ENCODE measurements at regions not wholly inside any gene's neighbourhood (a gene's known extent, or its start where the extent isn't known, plus 50 kb on each side); places are given as distances from the start of the nearest gene placed in this dataset.
"Not testable (repeated sequence)": the region's sequence is repeated elsewhere in the genome, so short reads cannot be mapped to it uniquely, and the experiment has no call there.

DNA sequence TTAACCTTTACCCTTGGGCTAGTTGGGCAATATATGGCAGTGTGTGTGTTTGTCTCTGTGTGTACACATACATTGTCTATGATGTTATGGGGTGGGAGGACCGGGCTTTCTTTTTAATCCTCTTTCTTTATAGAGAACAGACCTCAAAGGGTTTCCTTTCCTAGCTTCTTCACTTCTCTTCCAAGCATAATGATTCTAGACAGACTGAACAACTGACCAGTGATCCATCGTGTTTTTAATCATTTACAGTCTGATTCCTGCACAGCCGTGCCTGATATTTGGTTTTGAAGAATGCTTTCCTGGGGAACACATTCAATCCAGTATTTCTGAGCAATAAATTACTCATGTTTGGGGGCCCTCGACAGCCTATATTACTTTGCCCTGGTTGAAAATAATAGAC is 481.1 kb upstream of the DCN start:
- Histone ChIP-seq H3K27ac (no peak overlapping the region), H3K4me1 (replicated peaks) (no peaks in the 10 kb centered on the region), H3K9me3 (replicated peaks) (no peaks in the 10 kb centered on the region), H3K4me3 (no peak overlapping the region), H3K27me3 (replicated peaks) (no peaks in the 10 kb centered on the region), H3K36me3 (no peaks in the 10 kb centered on the region)
- DNase-seq (ENCODE audit: low read depth in 1 of 2, low spot score in 2 of 2), result no peak

GRCh38 chr12:91663310-91663709 is 480.7 kb upstream of the DCN start:
- no peak overlapping the region for H3K27ac ChIP-seq
- H3K4me3 ChIP-seq, result no peak overlapping the region
- H3K9me3 ChIP-seq (replicated peaks), result no peaks in the 10 kb centered on the region
- H3K4me1 ChIP-seq (replicated peaks), result no peaks in the 10 kb centered on the region
- H3K27me3 ChIP-seq (replicated peaks), result no peaks in the 10 kb centered on the region
- no peaks in the 10 kb centered on the region for H3K36me3 ChIP-seq
- DNase-seq (ENCODE audit: low read depth in 1 of 2, low spot score in 2 of 2), result no peak

GRCh38 chr12:91662021-91662420 is 479.4 kb upstream of the DCN start:
- H3K27ac ChIP-seq, result no peak overlapping the region
- no peaks in the 10 kb centered on the region for H3K4me1 ChIP-seq (replicated peaks)
- no peak overlapping the region for H3K4me3 ChIP-seq
- H3K27me3 ChIP-seq (replicated peaks), result no peaks in the 10 kb centered on the region
- DNase-seq (ENCODE audit: low read depth in 1 of 2, low spot score in 2 of 2), result no peak
- no peaks in the 10 kb centered on the region for H3K36me3 ChIP-seq
- H3K9me3 ChIP-seq (replicated peaks), result no peaks in the 10 kb centered on the region

- no peaks in the 10 kb centered on the region for H3K9me3 ChIP-seq (replicated peaks)
- no peak for DNase-seq (ENCODE audit: low read depth in 1 of 2, low spot score in 2 of 2)
- no peak overlapping the region for H3K27ac ChIP-seq
- H3K4me1 ChIP-seq (replicated peaks), result no peaks in the 10 kb centered on the region
- no peak overlapping the region for H3K4me3 ChIP-seq
- no peaks in the 10 kb centered on the region for H3K36me3 ChIP-seq
- no peaks in the 10 kb centered on the region for H3K27me3 ChIP-seq (replicated peaks)
These were observed 474.4 kb upstream of the DCN start for GRCh38 chr12:91657032-91657431.

GRCh38 chr12:91655966-91656365 is 473.3 kb upstream of the DCN start:
- Histone ChIP-seq H3K9me3 (replicated peaks) (no peaks in the 10 kb centered on the region), H3K27ac (no peak overlapping the region), H3K36me3 (no peaks in the 10 kb centered on the region), H3K4me3 (no peak overlapping the region), H3K27me3 (replicated peaks) (no peaks in the 10 kb centered on the region), H3K4me1 (replicated peaks) (no peaks in the 10 kb centered on the region)
- DNase-seq (ENCODE audit: low read depth in 1 of 2, low spot score in 2 of 2), result no peak

DNA sequence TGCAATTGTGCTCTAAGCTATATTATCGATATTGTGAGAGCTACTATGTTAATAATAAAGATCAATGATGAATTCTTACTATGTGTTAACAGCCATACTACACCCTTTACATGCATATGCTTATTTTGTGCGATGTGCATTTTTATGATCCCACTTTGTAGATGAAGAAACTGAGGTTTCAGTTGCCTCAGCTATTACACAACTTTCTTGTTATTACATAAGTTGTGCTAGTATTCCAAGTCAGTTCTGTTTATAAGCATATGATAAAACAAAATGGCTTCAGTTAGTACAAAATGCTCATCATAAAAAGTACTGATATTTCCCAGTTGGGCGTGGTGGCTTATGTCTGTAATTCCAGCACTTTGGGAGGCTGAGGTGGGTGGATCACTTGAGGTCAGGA is 471.5 kb upstream of the DCN start:
- Histone ChIP-seq H3K27me3 (replicated peaks) (no peaks in the 10 kb centered on the region), H3K4me1 (replicated peaks) (no peaks in the 10 kb centered on the region), H3K9me3 (replicated peaks) (no peaks in the 10 kb centered on the region), H3K27ac (no peak overlapping the region), H3K4me3 (no peak overlapping the region), H3K36me3 (no peaks in the 10 kb centered on the region)
- no peak for DNase-seq (ENCODE audit: low read depth in 1 of 2, low spot score in 2 of 2)

- Histone ChIP-seq H3K27me3 (replicated peaks) (no peaks in the 10 kb centered on the region), H3K9me3 (replicated peaks) (no peaks in the 10 kb centered on the region), H3K4me1 (replicated peaks) (no peaks in the 10 kb centered on the region), H3K4me3 (no peak overlapping the region), H3K36me3 (no peaks in the 10 kb centered on the region), H3K27ac (no peak overlapping the region)
- no peak for DNase-seq (ENCODE audit: low read depth in 1 of 2, low spot score in 2 of 2)
These were observed 469.1 kb upstream of the DCN start for GRCh38 chr12:91651728-91652127.

GRCh38 chr12:91643763-91644162 is 461.1 kb upstream of the DCN start:
- no peaks in the 10 kb centered on the region for H3K36me3 ChIP-seq
- no peaks in the 10 kb centered on the region for H3K27me3 ChIP-seq (replicated peaks)
- H3K4me1 ChIP-seq (replicated peaks), result no peaks in the 10 kb centered on the region
- DNase-seq (ENCODE audit: low read depth in 1 of 2, low spot score in 2 of 2), result no peak
- no peak overlapping the region for H3K27ac ChIP-seq
- no peaks in the 10 kb centered on the region for H3K9me3 ChIP-seq (replicated peaks)
- no peak overlapping the region for H3K4me3 ChIP-seq

DNA sequence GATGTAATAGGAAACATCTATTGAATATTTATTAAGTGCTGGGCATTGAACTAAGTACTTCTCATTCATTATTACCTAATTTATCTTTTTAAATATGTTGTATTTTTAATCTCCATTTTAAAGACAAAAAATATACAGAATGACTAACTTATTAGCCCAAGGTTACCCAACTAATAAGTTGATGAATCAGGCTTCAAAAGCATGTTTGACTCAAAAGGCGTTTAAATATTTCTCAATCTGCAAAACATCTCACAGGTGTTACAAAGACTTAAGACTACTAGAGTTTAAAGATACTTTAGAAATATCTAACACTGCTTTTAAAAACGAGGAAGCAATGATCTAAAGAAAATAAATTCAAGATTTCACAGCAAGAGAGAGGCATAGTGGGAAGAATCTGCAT is 457.4 kb upstream of the DCN start:
- Histone ChIP-seq H3K36me3 (no peaks in the 10 kb centered on the region), H3K9me3 (replicated peaks) (no peaks in the 10 kb centered on the region), H3K27me3 (replicated peaks) (no peaks in the 10 kb centered on the region), H3K27ac (no peak overlapping the region), H3K4me1 (replicated peaks) (no peaks in the 10 kb centered on the region), H3K4me3 (no peak overlapping the region)
- no peak for DNase-seq (ENCODE audit: low read depth in 1 of 2, low spot score in 2 of 2)

DNA sequence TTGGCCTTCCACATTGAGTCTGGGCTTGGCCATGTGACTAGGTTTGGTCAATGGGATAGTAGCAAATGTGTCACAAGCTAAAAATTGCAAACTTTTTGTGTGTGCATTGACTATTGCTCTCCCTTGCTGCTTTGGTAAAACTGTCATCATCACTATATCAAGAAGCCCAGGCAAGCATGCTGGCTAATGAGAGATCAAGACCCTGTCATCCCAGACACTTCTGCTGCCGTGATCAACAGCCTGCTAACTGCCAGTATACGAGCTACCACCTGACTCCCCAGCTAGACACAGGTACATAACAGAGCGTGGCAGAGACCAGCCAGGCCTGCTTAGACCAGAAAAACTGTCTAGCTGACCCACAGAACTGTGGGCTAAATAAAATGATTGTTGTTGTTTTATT is 456.7 kb upstream of the DCN start:
- Histone ChIP-seq H3K4me3 (no peak overlapping the region), H3K27me3 (replicated peaks) (no peaks in the 10 kb centered on the region)
- DNase-seq (ENCODE audit: low read depth in 1 of 2, low spot score in 2 of 2), result no peak

GRCh38 chr12:91637789-91638624 is 455.4 kb upstream of the DCN start:
- Histone ChIP-seq H3K9me3 (replicated peaks) (0 out of 2 replicates have a peak, but pooled peaks cover 3% of the 10 kb centered on the region), H3K4me3 (no peak overlapping the region), H3K36me3 (no peaks in the 10 kb centered on the region), H3K4me1 (replicated peaks) (no peaks in the 10 kb centered on the region), H3K27me3 (replicated peaks) (no peaks in the 10 kb centered on the region), H3K27ac (no peak overlapping the region)
- DNase-seq (ENCODE audit: low read depth in 1 of 2, low spot score in 2 of 2), result no peak

More for the DNA sequence above, 456.7 kb upstream of the DCN start:
- Histone ChIP-seq H3K27ac (no peak overlapping the region), H3K36me3 (no peaks in the 10 kb centered on the region), H3K4me1 (replicated peaks) (no peaks in the 10 kb centered on the region), H3K9me3 (replicated peaks) (no peaks in the 10 kb centered on the region)

DNA sequence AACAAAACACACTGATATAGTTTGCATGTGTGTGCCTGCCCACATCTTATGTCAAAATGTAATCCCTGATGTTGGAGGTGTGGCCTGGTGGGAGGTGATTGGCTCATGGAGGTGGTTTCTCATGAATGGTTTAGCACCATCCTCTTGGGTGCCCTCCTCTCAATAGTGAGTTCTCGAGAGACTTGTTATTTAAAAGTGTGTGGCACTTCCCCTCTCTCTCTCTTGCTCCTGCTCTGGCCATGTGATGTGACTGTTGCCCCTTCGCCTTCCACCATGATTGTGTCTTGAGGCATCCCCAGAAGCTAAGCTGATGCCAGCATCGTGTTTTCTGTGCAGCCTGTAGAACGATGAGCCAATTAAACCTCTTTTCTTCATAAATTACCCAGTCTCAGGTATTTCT is 454.1 kb upstream of the DCN start:
- no peak for DNase-seq (ENCODE audit: low read depth in 1 of 2, low spot score in 2 of 2)
- no peak overlapping the region for H3K4me3 ChIP-seq
- no peaks in the 10 kb centered on the region for H3K4me1 ChIP-seq (replicated peaks)
- H3K36me3 ChIP-seq, result no peaks in the 10 kb centered on the region
- no peak overlapping the region for H3K27ac ChIP-seq
- H3K9me3 ChIP-seq (replicated peaks), result 0 out of 2 replicates have a peak, but pooled peaks cover 3% of the 10 kb centered on the region
- H3K27me3 ChIP-seq (replicated peaks), result no peaks in the 10 kb centered on the region

- H3K9me3 ChIP-seq (replicated peaks); H3K4me3 ChIP-seq; H3K4me1 ChIP-seq (replicated peaks); H3K27ac ChIP-seq; H3K27me3 ChIP-seq (replicated peaks); DNase-seq (ENCODE audit: low read depth in 1 of 2, low spot score in 2 of 2); H3K36me3 ChIP-seq: not testable (repeated sequence)
These were observed 451.7 kb upstream of the DCN start for GRCh38 chr12:91634386-91634713.

DNA sequence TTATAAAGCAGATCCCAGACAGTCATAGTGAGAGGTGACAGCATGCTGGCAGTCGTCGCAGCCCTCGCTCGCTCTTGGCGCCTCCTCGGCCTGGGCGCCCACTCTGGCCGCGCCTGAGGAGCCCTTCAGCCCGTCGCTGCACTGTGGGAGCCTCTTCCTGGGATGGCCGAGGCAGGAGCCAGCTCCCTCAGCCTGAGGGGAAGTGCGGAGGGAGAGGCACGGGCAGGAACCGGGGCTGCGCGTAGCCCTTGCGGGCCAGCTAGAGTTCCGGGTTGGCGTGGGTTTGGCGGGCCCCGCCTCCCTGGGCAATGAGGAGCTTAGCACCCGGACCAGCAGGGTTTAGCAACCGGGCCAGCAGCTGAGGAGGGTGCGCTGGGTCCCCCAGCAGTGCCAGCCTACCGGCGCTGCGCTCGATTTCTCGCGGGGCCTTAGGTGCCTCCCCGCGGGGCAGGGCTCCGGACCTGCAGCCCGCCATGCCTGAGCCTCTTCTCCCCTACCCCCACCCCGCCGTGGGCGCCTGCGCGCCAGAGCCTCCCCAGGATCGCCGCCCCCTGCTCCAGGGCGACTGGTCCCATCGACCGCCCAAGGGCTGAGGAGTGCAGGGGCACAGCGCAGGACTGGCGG is 451.2 kb upstream of the DCN start:
- Histone ChIP-seq H3K36me3 (no peaks in the 10 kb centered on the region), H3K27me3 (replicated peaks) (no peaks in the 10 kb centered on the region), H3K9me3 (replicated peaks) (peaks cover 3% of the 10 kb centered on the region; the same call in 1 of the 2 replicates), H3K4me1 (replicated peaks) (no peaks in the 10 kb centered on the region), H3K27ac (no peak overlapping the region), H3K4me3 (no peak overlapping the region)
- no peak for DNase-seq (ENCODE audit: low read depth in 1 of 2, low spot score in 2 of 2)

Data from SJSA1 (cell line).